Gastrocnemius medialis (tissue), 4 donors: ENCODE measurements at regions not wholly inside any gene's neighbourhood (a gene's known extent, or its start where the extent isn't known, plus 50 kb on each side); places are given as distances from the start of the nearest gene placed in this dataset.
"Not testable (repeated sequence)": the region's sequence is repeated elsewhere in the genome, so short reads cannot be mapped to it uniquely, and the experiment has no call there.

Experiments used
- POLR2A ChIP-seq, 2 donors: fragments of 450-650 bp; IDR thresholded peaks; one replicate each; pipeline ENCODE4 v1.6.1; 2017; ENCODE audit warnings: antibody characterized with exemption in 2 of 2, mild to moderate bottlenecking in 2 of 2, moderate library complexity in 2 of 2
- TF ChIP-seq, protein P1 (sequence below), 5 experiments: fragments of 450-650 bp in 3 of 5; fragments of 200-600 bp in 2 of 5; sonication (generic) in 2 of 5; IDR thresholded peaks in 4 of 5; conservative IDR thresholded peaks in 1 of 5; 1 replicate in 4 of 5; 2 replicates in 1 of 5; pipeline ENCODE4 v1.5.1; 2016 to 2019; ENCODE audit warnings: antibody characterized with exemption in 5 of 5, mild to moderate bottlenecking in 3 of 5, moderate library complexity in 3 of 5

DNA sequence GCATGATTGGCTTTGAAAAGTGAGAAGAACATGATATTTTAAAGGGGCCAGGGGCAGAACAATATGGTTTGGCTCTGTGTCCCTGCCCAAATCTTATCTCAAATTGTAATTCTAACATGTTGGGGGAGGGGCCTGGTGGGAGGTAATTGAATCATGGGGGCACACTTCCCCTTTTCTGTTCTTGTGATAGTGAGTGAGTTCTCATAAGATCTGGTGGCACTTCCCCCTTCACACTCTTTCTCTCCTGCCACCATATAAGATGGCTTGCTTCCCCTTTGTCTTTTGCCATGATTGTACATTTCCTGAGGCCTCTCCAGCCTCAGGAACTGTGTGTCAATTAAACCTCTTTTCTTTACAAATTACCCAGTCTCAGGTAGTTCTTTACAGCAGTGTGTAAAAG, 85.9 kb upstream of the C1QTNF3 start:
- TF ChIP-seq, protein P1, sequence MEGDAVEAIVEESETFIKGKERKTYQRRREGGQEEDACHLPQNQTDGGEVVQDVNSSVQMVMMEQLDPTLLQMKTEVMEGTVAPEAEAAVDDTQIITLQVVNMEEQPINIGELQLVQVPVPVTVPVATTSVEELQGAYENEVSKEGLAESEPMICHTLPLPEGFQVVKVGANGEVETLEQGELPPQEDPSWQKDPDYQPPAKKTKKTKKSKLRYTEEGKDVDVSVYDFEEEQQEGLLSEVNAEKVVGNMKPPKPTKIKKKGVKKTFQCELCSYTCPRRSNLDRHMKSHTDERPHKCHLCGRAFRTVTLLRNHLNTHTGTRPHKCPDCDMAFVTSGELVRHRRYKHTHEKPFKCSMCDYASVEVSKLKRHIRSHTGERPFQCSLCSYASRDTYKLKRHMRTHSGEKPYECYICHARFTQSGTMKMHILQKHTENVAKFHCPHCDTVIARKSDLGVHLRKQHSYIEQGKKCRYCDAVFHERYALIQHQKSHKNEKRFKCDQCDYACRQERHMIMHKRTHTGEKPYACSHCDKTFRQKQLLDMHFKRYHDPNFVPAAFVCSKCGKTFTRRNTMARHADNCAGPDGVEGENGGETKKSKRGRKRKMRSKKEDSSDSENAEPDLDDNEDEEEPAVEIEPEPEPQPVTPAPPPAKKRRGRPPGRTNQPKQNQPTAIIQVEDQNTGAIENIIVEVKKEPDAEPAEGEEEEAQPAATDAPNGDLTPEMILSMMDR (IDR thresholded peaks at IDR 0.05 in 4 of 5, conservative IDR thresholded peaks at IDR 0.05 in 1 of 5), result not testable (repeated sequence)
- not testable (repeated sequence) for TF ChIP-seq POLR2A (IDR thresholded peaks at IDR 0.05)
